H9 (cell line): ENCODE measurements at regions not wholly inside any gene's neighbourhood (a gene's known extent, or its start where the extent isn't known, plus 50 kb on each side); places are given as distances from the start of the nearest gene placed in this dataset.

Experiments used
- DNase-seq: peaks from one replicate; pipeline ENCODE4 v3.0.0-alpha.2; 2017
- H2AFZ ChIP-seq: one replicate; pipeline ENCODE4 v1.6.1; 2013; ENCODE audit warnings: mild to moderate bottlenecking, low read length, control low read depth, moderate library complexity
- H2AK5ac ChIP-seq: 2 replicates; pipeline ENCODE4 v1.6.1; 2013; ENCODE audit warnings: low read length, control low read depth, mixed read lengths; ENCODE audit not compliant: insufficient read length
- H2BK120ac ChIP-seq: one replicate; pipeline ENCODE4 v1.6.1; 2013; ENCODE audit warnings: low read depth, mild to moderate bottlenecking, low read length, control low read depth, inconsistent platforms; ENCODE audit not compliant: poor library complexity, severe bottlenecking
- H2BK12ac ChIP-seq: 2 replicates; pipeline ENCODE4 v1.6.1; 2013; ENCODE audit warnings: low read length, control low read depth, mixed read lengths, low read depth; ENCODE audit not compliant: insufficient read length
- H2BK15ac ChIP-seq: 2 replicates; pipeline ENCODE4 v1.6.1; 2013; ENCODE audit warnings: low read depth, low read length, control low read depth
- H2BK20ac ChIP-seq: one replicate; pipeline ENCODE4 v1.6.1; 2013; ENCODE audit warnings: low read depth, mild to moderate bottlenecking, low read length, control low read depth, inconsistent platforms; ENCODE audit not compliant: poor library complexity, severe bottlenecking
- H2BK5ac ChIP-seq: 2 replicates; pipeline ENCODE4 v1.6.1; 2013; ENCODE audit warnings: low read length, control low read depth, mixed read lengths; ENCODE audit not compliant: insufficient read length
- H3K14ac ChIP-seq: 2 replicates; pipeline ENCODE4 v1.6.1; 2013; ENCODE audit warnings: low read length, control low read depth; ENCODE audit not compliant: insufficient read depth
- H3K18ac ChIP-seq: 2 replicates; pipeline ENCODE4 v1.6.1; 2013; ENCODE audit warnings: low read depth, mild to moderate bottlenecking, mixed read lengths, low read length, control low read depth; ENCODE audit not compliant: insufficient read length
- H3K23ac ChIP-seq: 2 replicates; pipeline ENCODE4 v1.6.1; 2013; ENCODE audit warnings: low read length, control low read depth, mixed read lengths, low read depth; ENCODE audit not compliant: insufficient read length
- H3K23me2 ChIP-seq: 2 replicates; pipeline ENCODE4 v1.6.1; 2013; ENCODE audit warnings: low read depth, mild to moderate bottlenecking, mixed read lengths, low read length, control low read depth; ENCODE audit not compliant: insufficient read length, poor library complexity, severe bottlenecking
- H3K27ac ChIP-seq: 2 replicates; pipeline ENCODE4 v1.5.1; 2013; ENCODE audit warnings: low read length, control low read depth, mixed read lengths, low read depth; ENCODE audit not compliant: insufficient read length
- H3K27me3 ChIP-seq: 2 replicates; pipeline ENCODE4 v1.6.1; 2013; ENCODE audit warnings: low read length, control low read depth, inconsistent platforms; ENCODE audit not compliant: insufficient read depth
- H3K4ac ChIP-seq: 2 replicates; pipeline ENCODE4 v1.6.1; 2013; ENCODE audit warnings: low read depth, mild to moderate bottlenecking, control low read depth, inconsistent platforms, low read length, moderate library complexity
- H3K4me1 ChIP-seq: 2 replicates; pipeline ENCODE4 v1.6.1; 2013; ENCODE audit warnings: low read length, control low read depth, inconsistent platforms; ENCODE audit not compliant: insufficient read depth
- H3K4me2 ChIP-seq: 2 replicates; pipeline ENCODE4 v1.6.1; 2013; ENCODE audit warnings: low read length, control low read depth, mixed read lengths; ENCODE audit not compliant: insufficient read length, insufficient read depth
- H3K56ac ChIP-seq: 2 replicates; pipeline ENCODE4 v1.6.1; 2013; ENCODE audit warnings: low read depth, mild to moderate bottlenecking, mixed read lengths, low read length, control low read depth; ENCODE audit not compliant: insufficient read length
- H3K79me1 ChIP-seq: 2 replicates; pipeline ENCODE4 v1.6.1; 2013; ENCODE audit warnings: low read depth, mild to moderate bottlenecking, moderate library complexity, low read length, control low read depth, inconsistent platforms; ENCODE audit not compliant: insufficient read depth, poor library complexity, severe bottlenecking
- H3K79me2 ChIP-seq: 2 replicates; pipeline ENCODE4 v1.6.1; 2013; ENCODE audit warnings: low read length, control low read depth, inconsistent platforms; ENCODE audit not compliant: insufficient read depth
- H3K9ac ChIP-seq: 2 replicates; pipeline ENCODE4 v1.6.1; 2013; ENCODE audit warnings: low read length, control low read depth, mixed read lengths; ENCODE audit not compliant: insufficient read length; ENCODE audit errors: extremely low read depth
- H3K9me3 ChIP-seq: one replicate; pipeline ENCODE4 v1.6.1; 2013; ENCODE audit warnings: low read depth, low read length, inconsistent platforms; ENCODE audit not compliant: control insufficient read depth
- H3T11ph ChIP-seq: one replicate; pipeline ENCODE4 v1.6.1; 2013; ENCODE audit warnings: mild to moderate bottlenecking, low read length, control low read depth, inconsistent platforms
- H4K20me1 ChIP-seq: one replicate; pipeline ENCODE4 v1.6.1; 2013; ENCODE audit not compliant: control insufficient read depth, insufficient read length, insufficient read depth
- H4K5ac ChIP-seq: 2 replicates; pipeline ENCODE4 v1.6.1; 2013; ENCODE audit warnings: low read depth, mild to moderate bottlenecking, mixed read lengths, low read length, control low read depth; ENCODE audit not compliant: insufficient read length
- H4K8ac ChIP-seq: replicated peaks from 2 replicates; pipeline ENCODE4 v1.6.1; 2013; ENCODE audit warnings: low read length, control low read depth, mixed read lengths, low read depth; ENCODE audit not compliant: insufficient read length
- H4K91ac ChIP-seq: 2 replicates; pipeline ENCODE4 v1.6.1; 2013; ENCODE audit warnings: low read depth, mild to moderate bottlenecking, moderate library complexity, mixed read lengths, low read length, control low read depth; ENCODE audit not compliant: insufficient read length
- H3K27ac Mint-ChIP-seq, 3 experiments: 2 replicates in 2 of 3; 3 replicates in 1 of 3; pipeline ENCODE4 v1.8.0; 2020 to 2021; ENCODE audit warnings: mixed read lengths in 3 of 3, mild to moderate bottlenecking in 1 of 3, moderate library complexity in 1 of 3
- H3K27me3 Mint-ChIP-seq: 2 replicates; pipeline ENCODE4 v1.8.0; 2021; ENCODE audit warnings: low read depth, mild to moderate bottlenecking, moderate library complexity, mixed read lengths
- H3K36me3 Mint-ChIP-seq, 3 experiments: 2 replicates in 2 of 3; 3 replicates in 1 of 3; pipeline ENCODE4 v1.8.0; 2020 to 2021; ENCODE audit warnings: low read depth in 3 of 3, mixed read lengths in 3 of 3; ENCODE audit not compliant: insufficient read depth in 1 of 3
- H3K4me1 Mint-ChIP-seq, 2 experiments: 2 replicates each; pipeline ENCODE4 v1.8.0; 2020; ENCODE audit warnings: mixed read lengths in 2 of 2
- H3K4me3 Mint-ChIP-seq, 2 experiments: 2 replicates in 1 of 2; 3 replicates in 1 of 2; pipeline ENCODE4 v1.8.0; 2020 to 2021; ENCODE audit warnings: mild to moderate bottlenecking in 2 of 2, mixed read lengths in 2 of 2, moderate library complexity in 1 of 2
- H3K9me3 Mint-ChIP-seq, 2 experiments: 2 replicates in 1 of 2; 3 replicates in 1 of 2; pipeline ENCODE4 v1.8.0; 2020; ENCODE audit warnings: mild to moderate bottlenecking in 2 of 2, mixed read lengths in 2 of 2, moderate library complexity in 1 of 2
- CTCF ChIP-seq: fragments of 200-600 bp; sonication (generic); conservative IDR thresholded peaks from 3 replicates; pipeline ENCODE4 v1.8.0; 2021; ENCODE audit warnings: antibody characterized with exemption, mild to moderate bottlenecking
- WGBS: extraction: QIAGEN DNeasy Blood & Tissue Kit; methylation state at CpG from one replicate; pipeline ENCODE4 v1.1.7; 2013; ENCODE audit warnings: missing lambda C conversion rate, low lambda C conversion rate, mixed read lengths; ENCODE audit not compliant: insufficient read length; ENCODE audit errors: extremely low coverage; 5-methylcytosine and 5-hydroxymethylcytosine counted together

- H3K27ac Mint-ChIP-seq, result no peak overlapping the region
- H2BK12ac ChIP-seq, result no peak overlapping the region
- no peak overlapping the region for H4K91ac ChIP-seq
- no peak overlapping the region for H2BK5ac ChIP-seq
- H3K18ac ChIP-seq, result no peak overlapping the region
- H3K9me3 Mint-ChIP-seq, result no peaks in the 10 kb centered on the region; a peak in 1 of 5 replicates
- no peaks in the 10 kb centered on the region for H3K4me1 ChIP-seq
- no peak overlapping the region for H3K27ac ChIP-seq
- H3K14ac ChIP-seq, result no peak overlapping the region
- H3K23ac ChIP-seq, result no peak overlapping the region
- no peaks in the 10 kb centered on the region for H3K27me3 Mint-ChIP-seq
- no peak overlapping the region for H4K8ac ChIP-seq
- H2BK120ac ChIP-seq, result no peak overlapping the region
- H2BK15ac ChIP-seq, result no peak overlapping the region
- H4K5ac ChIP-seq, result no peak overlapping the region
- no peaks in the 10 kb centered on the region for H3K79me2 ChIP-seq
- no peak overlapping the region for H3K4ac ChIP-seq
- no peak overlapping the region for H2AK5ac ChIP-seq
- H3K79me1 ChIP-seq, result no peaks in the 10 kb centered on the region
- H3K4me3 Mint-ChIP-seq, result no peak overlapping the region
- H3K9me3 ChIP-seq, result no peaks in the 10 kb centered on the region
- no peak for TF ChIP-seq CTCF
- no peak for DNase-seq
- H3K4me2 ChIP-seq, result no peak overlapping the region
- H3T11ph ChIP-seq, result no peak overlapping the region
- H3K9ac ChIP-seq, result no peak overlapping the region
- no peak overlapping the region for H3K56ac ChIP-seq
- no peak overlapping the region for H2BK20ac ChIP-seq
- H3K23me2 ChIP-seq, result no peaks in the 10 kb centered on the region
- WGBS, result no CpG with 5 or more reads among the region's 1 CpG
- H4K20me1 ChIP-seq, result peaks cover 3% of the 10 kb centered on the region
- H3K36me3 Mint-ChIP-seq, result no peaks in the 10 kb centered on the region
- no peaks in the 10 kb centered on the region; a peak in 1 of 4 replicates for H3K4me1 Mint-ChIP-seq
- H2AFZ ChIP-seq, result no peak overlapping the region
- no peaks in the 10 kb centered on the region for H3K27me3 ChIP-seq
Observed at GRCh38 chr3:180467177-180467576, 134.8 kb upstream of the TTC14 start.
